A673 (cell line): ENCODE measurements at regions not wholly inside any gene's neighbourhood (a gene's known extent, or its start where the extent isn't known, plus 50 kb on each side); places are given as distances from the start of the nearest gene placed in this dataset.

ENCODE experiments used
- EZH2 ChIP-seq: fragments of 200-600 bp; sonication (generic); IDR thresholded peaks from 2 replicates; pipeline ENCODE4 v1.6.1; 2017; ENCODE audit warnings: borderline replicate concordance, low read depth, mild to moderate bottlenecking, mixed read lengths, antibody characterized with exemption, low read length; ENCODE audit not compliant: poor library complexity, severe bottlenecking
- TF ChIP-seq, protein P1 (sequence below): fragments of 300-800, 200-600 bp; sonication (generic); conservative IDR thresholded peaks from 2 replicates; pipeline ENCODE4 v1.5.1; 2017; ENCODE audit warnings: low read depth, mild to moderate bottlenecking, antibody characterized with exemption, low read length, moderate library complexity, mixed read lengths

DNA sequence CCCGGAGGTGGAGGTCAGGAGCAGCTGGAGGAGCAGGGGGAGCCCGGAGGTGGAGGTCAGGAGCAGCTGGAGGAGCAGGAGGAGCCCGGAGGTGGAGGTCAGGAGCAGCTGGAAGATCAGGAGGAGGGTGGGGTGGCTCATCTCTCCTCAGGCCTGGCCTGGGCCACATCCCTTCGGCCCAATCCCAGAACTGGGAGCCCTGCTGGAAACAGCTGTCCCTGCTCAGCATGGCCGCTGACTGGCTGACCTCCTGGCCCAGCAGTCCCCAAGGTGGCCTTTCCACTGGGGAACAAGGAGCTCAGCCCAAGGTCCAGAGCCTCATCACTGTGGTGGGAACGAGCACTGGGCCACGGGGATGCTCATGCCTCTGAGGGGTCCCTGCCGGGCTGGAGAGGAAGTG is 66.6 kb upstream of the LAPTM4A start:
- TF ChIP-seq, protein P1, sequence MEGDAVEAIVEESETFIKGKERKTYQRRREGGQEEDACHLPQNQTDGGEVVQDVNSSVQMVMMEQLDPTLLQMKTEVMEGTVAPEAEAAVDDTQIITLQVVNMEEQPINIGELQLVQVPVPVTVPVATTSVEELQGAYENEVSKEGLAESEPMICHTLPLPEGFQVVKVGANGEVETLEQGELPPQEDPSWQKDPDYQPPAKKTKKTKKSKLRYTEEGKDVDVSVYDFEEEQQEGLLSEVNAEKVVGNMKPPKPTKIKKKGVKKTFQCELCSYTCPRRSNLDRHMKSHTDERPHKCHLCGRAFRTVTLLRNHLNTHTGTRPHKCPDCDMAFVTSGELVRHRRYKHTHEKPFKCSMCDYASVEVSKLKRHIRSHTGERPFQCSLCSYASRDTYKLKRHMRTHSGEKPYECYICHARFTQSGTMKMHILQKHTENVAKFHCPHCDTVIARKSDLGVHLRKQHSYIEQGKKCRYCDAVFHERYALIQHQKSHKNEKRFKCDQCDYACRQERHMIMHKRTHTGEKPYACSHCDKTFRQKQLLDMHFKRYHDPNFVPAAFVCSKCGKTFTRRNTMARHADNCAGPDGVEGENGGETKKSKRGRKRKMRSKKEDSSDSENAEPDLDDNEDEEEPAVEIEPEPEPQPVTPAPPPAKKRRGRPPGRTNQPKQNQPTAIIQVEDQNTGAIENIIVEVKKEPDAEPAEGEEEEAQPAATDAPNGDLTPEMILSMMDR, result no peak
- no peak for TF ChIP-seq EZH2
